PC-9 (cell line): ENCODE measurements at regions not wholly inside any gene's neighbourhood (a gene's known extent, or its start where the extent isn't known, plus 50 kb on each side); places are given as distances from the start of the nearest gene placed in this dataset.

Experiments
- CTCF ChIP-seq: fragments of 200-600 bp; sonication (generic); conservative IDR thresholded peaks from 2 replicates; pipeline ENCODE4 v1.6.1; 2017; ENCODE audit warnings: mixed run types, antibody characterized with exemption, mild to moderate bottlenecking, moderate library complexity
- EZH2 ChIP-seq: fragments of 200-600 bp; sonication (generic); IDR thresholded peaks from 2 replicates; pipeline ENCODE4 v1.8.0; 2017; ENCODE audit warnings: antibody characterized with exemption, low read depth

GRCh38 chr11:15665368-15665871, 550.7 kb downstream of the INSC start:
- no peak for TF ChIP-seq EZH2
- TF ChIP-seq CTCF: no peak
